HG03025 (cell line): ENCODE measurements at regions not wholly inside any gene's neighbourhood (a gene's known extent, or its start where the extent isn't known, plus 50 kb on each side); places are given as distances from the start of the nearest gene placed in this dataset.
"Not testable (repeated sequence)": the region's sequence is repeated elsewhere in the genome, so short reads cannot be mapped to it uniquely, and the experiment has no call there.

ENCODE experiments used
- ATAC-seq: cut with Tn5 transposase; IDR thresholded peaks from one replicate; pipeline ENCODE4 v1.9.1; 2021; ENCODE audit warnings: mild to moderate bottlenecking, moderate library complexity; ENCODE audit not compliant: unreplicated experiment, low FRiP score

- ATAC-seq: no peak
Measured at GRCh38 chr5:19099195-19099594, 888.8 kb downstream of the CDH18 start.

- ATAC-seq: no peak
Measured at GRCh38 chr5:19104948-19105347, 883.1 kb downstream of the CDH18 start.

GRCh38 chr5:19122923-19123322, 865.1 kb downstream of the CDH18 start:
- ATAC-seq: no peak

GRCh38 chr5:19125956-19126713, 861.9 kb downstream of the CDH18 start:
- no peak for ATAC-seq

GRCh38 chr5:19140276-19140675, 847.7 kb downstream of the CDH18 start:
- no peak for ATAC-seq

GRCh38 chr5:19141937-19142524, 846.0 kb downstream of the CDH18 start:
- not testable (repeated sequence) for ATAC-seq

GRCh38 chr5:19142713-19143414, 845.1 kb downstream of the CDH18 start:
- ATAC-seq: not testable (repeated sequence)

GRCh38 chr5:19143935-19144334, 844.1 kb downstream of the CDH18 start:
- no peak for ATAC-seq

GRCh38 chr5:19169426-19169825, 818.6 kb downstream of the CDH18 start:
- no peak for ATAC-seq

GRCh38 chr5:19172926-19173470, 815.0 kb downstream of the CDH18 start:
- ATAC-seq: no peak

GRCh38 chr5:19175776-19176570, 812.0 kb downstream of the CDH18 start:
- no peak for ATAC-seq

GRCh38 chr5:19179571-19179970, 808.4 kb downstream of the CDH18 start:
- ATAC-seq: no peak

GRCh38 chr5:19189176-19189575, 798.8 kb downstream of the CDH18 start:
- ATAC-seq: no peak

GRCh38 chr5:19193631-19194030, 794.4 kb downstream of the CDH18 start:
- no peak for ATAC-seq

GRCh38 chr5:19196631-19197030, 791.4 kb downstream of the CDH18 start:
- no peak for ATAC-seq

- ATAC-seq: no peak
Measured at GRCh38 chr5:19200251-19200650, 787.7 kb downstream of the CDH18 start.

GRCh38 chr5:19208397-19208796, 779.6 kb downstream of the CDH18 start:
- ATAC-seq: no peak

- ATAC-seq: no peak
Measured at GRCh38 chr5:19210886-19211285, 777.1 kb downstream of the CDH18 start.

GRCh38 chr5:19229179-19229835, 758.7 kb downstream of the CDH18 start:
- ATAC-seq: no peak

- ATAC-seq: no peak
Measured at GRCh38 chr5:19233573-19233972, 754.4 kb downstream of the CDH18 start.
